Ascending aorta (tissue), 2 donors: ENCODE measurements at regions not wholly inside any gene's neighbourhood (a gene's known extent, or its start where the extent isn't known, plus 50 kb on each side); places are given as distances from the start of the nearest gene placed in this dataset.

Experiments used
- DNase-seq, 2 donors: peaks; one replicate each; pipeline ENCODE4 v3.0.0-alpha.2; 2019; ENCODE audit warnings: low spot score in 2 of 2
- H3K27ac ChIP-seq, 2 donors: fragments of 200-600 bp; sonication (generic); one replicate each; pipeline ENCODE4 v1.5.1; 2016 to 2017; ENCODE audit warnings: mild to moderate bottlenecking in 1 of 2
- H3K27me3 ChIP-seq: fragments of 200-600 bp; sonication (generic); one replicate; pipeline ENCODE4 v1.5.1; 2017
- H3K36me3 ChIP-seq, 2 donors: fragments of 200-600 bp; sonication (generic); one replicate each; pipeline ENCODE4 v1.5.1; 2016
- H3K4me1 ChIP-seq, 2 donors: fragments of 200-600 bp; sonication (generic); one replicate each; pipeline ENCODE4 v1.5.1; 2016 to 2017; ENCODE audit warnings: mild to moderate bottlenecking in 1 of 2
- H3K4me3 ChIP-seq, 2 donors: fragments of 200-600 bp; sonication (generic); one replicate each; pipeline ENCODE4 v1.5.1; 2016 to 2017; ENCODE audit warnings: mild to moderate bottlenecking in 1 of 2
- H3K9me3 ChIP-seq, 2 donors: fragments of 200-600 bp; sonication (generic); one replicate each; pipeline ENCODE4 v1.5.1; 2016
- intact Hi-C: fragments of 100-400 bp; cut with DNase I; formaldehyde crosslinking; loops from one replicate; pipeline ENCODE4 v1.15.1; 2023
- TF ChIP-seq, protein P1 (sequence below), 3 experiments: fragments of 200-600 bp in 2 of 3; fragments of 450-650 bp in 1 of 3; sonication (generic) in 2 of 3; IDR thresholded peaks; one replicate each; pipeline ENCODE4 v1.5.1; 2016 to 2019; ENCODE audit warnings: antibody characterized with exemption in 3 of 3, mild to moderate bottlenecking in 1 of 3, moderate library complexity in 1 of 3

DNA sequence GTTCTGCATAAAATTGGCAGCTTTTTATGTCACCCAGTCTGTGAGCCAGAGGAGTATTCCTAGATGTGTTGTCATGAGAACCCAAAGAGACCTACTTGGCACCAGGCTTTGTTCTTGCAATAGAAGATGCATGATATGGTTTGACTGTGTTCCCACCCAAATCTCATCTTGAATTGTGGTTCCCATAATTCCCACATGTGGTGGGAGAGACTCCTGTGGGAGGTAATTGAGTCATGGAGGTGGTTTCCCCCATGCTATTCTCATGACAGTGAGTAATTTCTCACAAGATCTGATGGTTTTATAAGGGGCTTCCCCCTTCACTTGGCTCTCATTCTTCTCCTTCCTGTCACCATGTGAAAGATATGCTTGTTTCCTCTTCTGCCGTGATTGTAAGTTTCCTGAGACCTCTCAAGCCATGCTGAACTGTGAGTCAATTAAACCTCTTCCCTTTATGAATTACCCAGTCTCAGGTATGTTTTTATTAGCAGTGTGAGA lies 572.0 kb upstream of the ATP2B1 start:
- H3K4me3 ChIP-seq, result no peak overlapping the region
- intact Hi-C loops, result no loop called here
- no peaks in the 10 kb centered on the region for H3K27me3 ChIP-seq
- H3K27ac ChIP-seq, result no peak overlapping the region
- TF ChIP-seq, protein P1, sequence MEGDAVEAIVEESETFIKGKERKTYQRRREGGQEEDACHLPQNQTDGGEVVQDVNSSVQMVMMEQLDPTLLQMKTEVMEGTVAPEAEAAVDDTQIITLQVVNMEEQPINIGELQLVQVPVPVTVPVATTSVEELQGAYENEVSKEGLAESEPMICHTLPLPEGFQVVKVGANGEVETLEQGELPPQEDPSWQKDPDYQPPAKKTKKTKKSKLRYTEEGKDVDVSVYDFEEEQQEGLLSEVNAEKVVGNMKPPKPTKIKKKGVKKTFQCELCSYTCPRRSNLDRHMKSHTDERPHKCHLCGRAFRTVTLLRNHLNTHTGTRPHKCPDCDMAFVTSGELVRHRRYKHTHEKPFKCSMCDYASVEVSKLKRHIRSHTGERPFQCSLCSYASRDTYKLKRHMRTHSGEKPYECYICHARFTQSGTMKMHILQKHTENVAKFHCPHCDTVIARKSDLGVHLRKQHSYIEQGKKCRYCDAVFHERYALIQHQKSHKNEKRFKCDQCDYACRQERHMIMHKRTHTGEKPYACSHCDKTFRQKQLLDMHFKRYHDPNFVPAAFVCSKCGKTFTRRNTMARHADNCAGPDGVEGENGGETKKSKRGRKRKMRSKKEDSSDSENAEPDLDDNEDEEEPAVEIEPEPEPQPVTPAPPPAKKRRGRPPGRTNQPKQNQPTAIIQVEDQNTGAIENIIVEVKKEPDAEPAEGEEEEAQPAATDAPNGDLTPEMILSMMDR (IDR thresholded peaks at IDR 0.05), result no peak
- H3K9me3 ChIP-seq, result no peaks in the 10 kb centered on the region
- no peaks in the 10 kb centered on the region for H3K4me1 ChIP-seq
- no peaks in the 10 kb centered on the region for H3K36me3 ChIP-seq
- no peak for DNase-seq

DNA sequence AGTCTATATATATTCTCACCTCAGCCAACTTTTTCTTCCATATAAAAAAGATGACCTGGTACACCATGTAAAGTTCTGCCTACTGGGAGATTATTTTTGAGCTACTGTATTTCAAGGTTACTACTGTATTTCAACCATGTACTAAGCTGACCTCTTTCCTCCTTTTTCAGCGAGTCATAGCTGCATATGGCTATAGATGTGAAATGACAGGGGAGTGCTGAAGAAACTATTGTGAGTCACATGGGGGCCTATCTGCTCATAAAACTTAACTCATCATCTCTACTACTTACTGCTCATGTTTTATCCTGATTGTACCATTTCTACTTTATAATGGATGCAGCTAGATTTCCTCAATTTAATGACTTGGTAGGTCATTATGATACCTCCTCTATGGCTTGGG lies 571.4 kb upstream of the ATP2B1 start:
- TF ChIP-seq, protein P1 (IDR thresholded peaks at IDR 0.05), result no peak
- intact Hi-C loops, result no loop called here
- no peaks in the 10 kb centered on the region for H3K36me3 ChIP-seq
- DNase-seq, result no peak
- H3K27ac ChIP-seq, result no peak overlapping the region
- no peaks in the 10 kb centered on the region for H3K27me3 ChIP-seq
- H3K9me3 ChIP-seq, result no peaks in the 10 kb centered on the region
- no peaks in the 10 kb centered on the region for H3K4me1 ChIP-seq
- H3K4me3 ChIP-seq, result no peak overlapping the region

DNA sequence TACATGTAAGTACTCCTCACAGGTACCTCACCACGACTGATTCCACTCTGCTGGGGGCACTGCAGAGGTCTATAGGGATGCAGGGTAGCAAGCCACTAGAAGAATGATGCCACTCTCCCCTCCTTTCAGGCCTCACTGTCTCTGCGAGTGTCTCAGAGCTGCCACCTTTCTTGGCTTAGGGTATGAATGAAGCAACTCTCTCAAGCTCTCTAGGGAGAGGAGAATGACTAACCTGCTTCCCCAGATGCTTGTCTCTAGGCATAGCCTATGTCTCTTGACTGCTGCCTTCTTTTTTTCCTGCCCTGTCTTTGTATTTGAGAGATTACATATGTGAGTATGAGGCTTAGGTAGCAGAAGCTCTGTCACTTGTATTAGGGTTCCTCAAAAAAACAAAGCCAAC lies 566.5 kb upstream of the ATP2B1 start:
- TF ChIP-seq, protein P1 (IDR thresholded peaks at IDR 0.05), result no peak
- Histone ChIP-seq H3K9me3 (no peaks in the 10 kb centered on the region), H3K27me3 (no peaks in the 10 kb centered on the region), H3K27ac (no peak overlapping the region), H3K4me3 (no peak overlapping the region), H3K4me1 (no peaks in the 10 kb centered on the region), H3K36me3 (no peaks in the 10 kb centered on the region)
- intact Hi-C loops, result no loop called here
- no peak for DNase-seq

DNA sequence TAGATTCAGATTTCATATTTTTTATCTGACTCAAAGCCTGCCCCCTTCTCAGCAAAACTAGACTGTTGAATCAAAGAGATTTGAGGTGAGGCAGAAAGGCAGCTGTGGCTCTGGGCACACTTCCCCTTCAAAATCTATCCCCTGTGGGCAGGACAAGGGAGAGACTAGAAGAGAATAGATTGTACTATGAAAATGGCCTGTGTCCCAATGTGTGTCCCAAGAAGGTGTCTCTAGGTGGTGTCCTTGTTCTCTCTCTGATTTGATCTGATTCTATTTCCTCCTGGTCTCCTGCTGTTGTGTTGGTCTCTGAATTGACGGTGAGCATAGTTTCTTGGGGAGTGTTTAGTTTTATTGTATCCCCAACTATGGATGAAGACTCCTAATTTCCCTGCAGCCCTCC lies 565.8 kb upstream of the ATP2B1 start:
- intact Hi-C loops, result no loop called here
- H3K4me3 ChIP-seq, result no peak overlapping the region

GRCh38 chr12:90268574-90268973 lies 559.9 kb upstream of the ATP2B1 start:
- intact Hi-C loops, result no loop called here

More for the DNA sequence above, 565.8 kb upstream of the ATP2B1 start:
- TF ChIP-seq, protein P1 (IDR thresholded peaks at IDR 0.05), result no peak
- no peak overlapping the region for H3K27ac ChIP-seq
- DNase-seq, result no peak
- no peaks in the 10 kb centered on the region for H3K4me1 ChIP-seq
- H3K36me3 ChIP-seq, result no peaks in the 10 kb centered on the region
- no peaks in the 10 kb centered on the region for H3K27me3 ChIP-seq
- H3K9me3 ChIP-seq, result no peaks in the 10 kb centered on the region

More at GRCh38 chr12:90268574-90268973, 559.9 kb upstream of the ATP2B1 start:
- TF ChIP-seq, protein P1 (IDR thresholded peaks at IDR 0.05), result no peak
- H3K27ac ChIP-seq, result no peak overlapping the region
- no peaks in the 10 kb centered on the region for H3K9me3 ChIP-seq
- no peaks in the 10 kb centered on the region for H3K27me3 ChIP-seq
- H3K4me3 ChIP-seq, result no peak overlapping the region
- DNase-seq, result no peak
- no peaks in the 10 kb centered on the region for H3K4me1 ChIP-seq
- no peaks in the 10 kb centered on the region for H3K36me3 ChIP-seq
